H9 (cell line): ENCODE measurements at regions not wholly inside any gene's neighbourhood (a gene's known extent, or its start where the extent isn't known, plus 50 kb on each side); places are given as distances from the start of the nearest gene placed in this dataset.

Source experiments
- DNase-seq: peaks from one replicate; pipeline ENCODE4 v3.0.0-alpha.2; 2017
- H2AFZ ChIP-seq: one replicate; pipeline ENCODE4 v1.6.1; 2013; ENCODE audit warnings: mild to moderate bottlenecking, low read length, control low read depth, moderate library complexity
- H2AK5ac ChIP-seq: 2 replicates; pipeline ENCODE4 v1.6.1; 2013; ENCODE audit warnings: low read length, control low read depth, mixed read lengths; ENCODE audit not compliant: insufficient read length
- H2BK120ac ChIP-seq: one replicate; pipeline ENCODE4 v1.6.1; 2013; ENCODE audit warnings: low read depth, mild to moderate bottlenecking, low read length, control low read depth, inconsistent platforms; ENCODE audit not compliant: poor library complexity, severe bottlenecking
- H2BK12ac ChIP-seq: 2 replicates; pipeline ENCODE4 v1.6.1; 2013; ENCODE audit warnings: low read length, control low read depth, mixed read lengths, low read depth; ENCODE audit not compliant: insufficient read length
- H2BK15ac ChIP-seq: 2 replicates; pipeline ENCODE4 v1.6.1; 2013; ENCODE audit warnings: low read depth, low read length, control low read depth
- H2BK20ac ChIP-seq: one replicate; pipeline ENCODE4 v1.6.1; 2013; ENCODE audit warnings: low read depth, mild to moderate bottlenecking, low read length, control low read depth, inconsistent platforms; ENCODE audit not compliant: poor library complexity, severe bottlenecking
- H2BK5ac ChIP-seq: 2 replicates; pipeline ENCODE4 v1.6.1; 2013; ENCODE audit warnings: low read length, control low read depth, mixed read lengths; ENCODE audit not compliant: insufficient read length
- H3K14ac ChIP-seq: 2 replicates; pipeline ENCODE4 v1.6.1; 2013; ENCODE audit warnings: low read length, control low read depth; ENCODE audit not compliant: insufficient read depth
- H3K18ac ChIP-seq: 2 replicates; pipeline ENCODE4 v1.6.1; 2013; ENCODE audit warnings: low read depth, mild to moderate bottlenecking, mixed read lengths, low read length, control low read depth; ENCODE audit not compliant: insufficient read length
- H3K23ac ChIP-seq: 2 replicates; pipeline ENCODE4 v1.6.1; 2013; ENCODE audit warnings: low read length, control low read depth, mixed read lengths, low read depth; ENCODE audit not compliant: insufficient read length
- H3K23me2 ChIP-seq: 2 replicates; pipeline ENCODE4 v1.6.1; 2013; ENCODE audit warnings: low read depth, mild to moderate bottlenecking, mixed read lengths, low read length, control low read depth; ENCODE audit not compliant: insufficient read length, poor library complexity, severe bottlenecking
- H3K27ac ChIP-seq: 2 replicates; pipeline ENCODE4 v1.5.1; 2013; ENCODE audit warnings: low read length, control low read depth, mixed read lengths, low read depth; ENCODE audit not compliant: insufficient read length
- H3K27me3 ChIP-seq: 2 replicates; pipeline ENCODE4 v1.6.1; 2013; ENCODE audit warnings: low read length, control low read depth, inconsistent platforms; ENCODE audit not compliant: insufficient read depth
- H3K4ac ChIP-seq: 2 replicates; pipeline ENCODE4 v1.6.1; 2013; ENCODE audit warnings: low read depth, mild to moderate bottlenecking, control low read depth, inconsistent platforms, low read length, moderate library complexity
- H3K4me1 ChIP-seq: 2 replicates; pipeline ENCODE4 v1.6.1; 2013; ENCODE audit warnings: low read length, control low read depth, inconsistent platforms; ENCODE audit not compliant: insufficient read depth
- H3K4me2 ChIP-seq: 2 replicates; pipeline ENCODE4 v1.6.1; 2013; ENCODE audit warnings: low read length, control low read depth, mixed read lengths; ENCODE audit not compliant: insufficient read length, insufficient read depth
- H3K56ac ChIP-seq: 2 replicates; pipeline ENCODE4 v1.6.1; 2013; ENCODE audit warnings: low read depth, mild to moderate bottlenecking, mixed read lengths, low read length, control low read depth; ENCODE audit not compliant: insufficient read length
- H3K79me1 ChIP-seq: 2 replicates; pipeline ENCODE4 v1.6.1; 2013; ENCODE audit warnings: low read depth, mild to moderate bottlenecking, moderate library complexity, low read length, control low read depth, inconsistent platforms; ENCODE audit not compliant: insufficient read depth, poor library complexity, severe bottlenecking
- H3K79me2 ChIP-seq: 2 replicates; pipeline ENCODE4 v1.6.1; 2013; ENCODE audit warnings: low read length, control low read depth, inconsistent platforms; ENCODE audit not compliant: insufficient read depth
- H3K9ac ChIP-seq: 2 replicates; pipeline ENCODE4 v1.6.1; 2013; ENCODE audit warnings: low read length, control low read depth, mixed read lengths; ENCODE audit not compliant: insufficient read length; ENCODE audit errors: extremely low read depth
- H3K9me3 ChIP-seq: one replicate; pipeline ENCODE4 v1.6.1; 2013; ENCODE audit warnings: low read depth, low read length, inconsistent platforms; ENCODE audit not compliant: control insufficient read depth
- H3T11ph ChIP-seq: one replicate; pipeline ENCODE4 v1.6.1; 2013; ENCODE audit warnings: mild to moderate bottlenecking, low read length, control low read depth, inconsistent platforms
- H4K20me1 ChIP-seq: one replicate; pipeline ENCODE4 v1.6.1; 2013; ENCODE audit not compliant: control insufficient read depth, insufficient read length, insufficient read depth
- H4K5ac ChIP-seq: 2 replicates; pipeline ENCODE4 v1.6.1; 2013; ENCODE audit warnings: low read depth, mild to moderate bottlenecking, mixed read lengths, low read length, control low read depth; ENCODE audit not compliant: insufficient read length
- H4K8ac ChIP-seq: replicated peaks from 2 replicates; pipeline ENCODE4 v1.6.1; 2013; ENCODE audit warnings: low read length, control low read depth, mixed read lengths, low read depth; ENCODE audit not compliant: insufficient read length
- H4K91ac ChIP-seq: 2 replicates; pipeline ENCODE4 v1.6.1; 2013; ENCODE audit warnings: low read depth, mild to moderate bottlenecking, moderate library complexity, mixed read lengths, low read length, control low read depth; ENCODE audit not compliant: insufficient read length
- H3K27ac Mint-ChIP-seq, 3 experiments: 2 replicates in 2 of 3; 3 replicates in 1 of 3; pipeline ENCODE4 v1.8.0; 2020 to 2021; ENCODE audit warnings: mixed read lengths in 3 of 3, mild to moderate bottlenecking in 1 of 3, moderate library complexity in 1 of 3
- H3K27me3 Mint-ChIP-seq: 2 replicates; pipeline ENCODE4 v1.8.0; 2021; ENCODE audit warnings: low read depth, mild to moderate bottlenecking, moderate library complexity, mixed read lengths
- H3K36me3 Mint-ChIP-seq, 3 experiments: 2 replicates in 2 of 3; 3 replicates in 1 of 3; pipeline ENCODE4 v1.8.0; 2020 to 2021; ENCODE audit warnings: low read depth in 3 of 3, mixed read lengths in 3 of 3; ENCODE audit not compliant: insufficient read depth in 1 of 3
- H3K4me1 Mint-ChIP-seq, 2 experiments: 2 replicates each; pipeline ENCODE4 v1.8.0; 2020; ENCODE audit warnings: mixed read lengths in 2 of 2
- H3K4me3 Mint-ChIP-seq, 2 experiments: 2 replicates in 1 of 2; 3 replicates in 1 of 2; pipeline ENCODE4 v1.8.0; 2020 to 2021; ENCODE audit warnings: mild to moderate bottlenecking in 2 of 2, mixed read lengths in 2 of 2, moderate library complexity in 1 of 2
- H3K9me3 Mint-ChIP-seq, 2 experiments: 2 replicates in 1 of 2; 3 replicates in 1 of 2; pipeline ENCODE4 v1.8.0; 2020; ENCODE audit warnings: mild to moderate bottlenecking in 2 of 2, mixed read lengths in 2 of 2, moderate library complexity in 1 of 2
- WGBS: extraction: QIAGEN DNeasy Blood & Tissue Kit; methylation state at CpG from one replicate; pipeline ENCODE4 v1.1.7; 2013; ENCODE audit warnings: missing lambda C conversion rate, low lambda C conversion rate, mixed read lengths; ENCODE audit not compliant: insufficient read length; ENCODE audit errors: extremely low coverage; 5-methylcytosine and 5-hydroxymethylcytosine counted together
- TF ChIP-seq, protein P1 (sequence below): fragments of 200-600 bp; sonication (generic); conservative IDR thresholded peaks from 3 replicates; pipeline ENCODE4 v1.8.0; 2021; ENCODE audit warnings: antibody characterized with exemption, mild to moderate bottlenecking

DNA sequence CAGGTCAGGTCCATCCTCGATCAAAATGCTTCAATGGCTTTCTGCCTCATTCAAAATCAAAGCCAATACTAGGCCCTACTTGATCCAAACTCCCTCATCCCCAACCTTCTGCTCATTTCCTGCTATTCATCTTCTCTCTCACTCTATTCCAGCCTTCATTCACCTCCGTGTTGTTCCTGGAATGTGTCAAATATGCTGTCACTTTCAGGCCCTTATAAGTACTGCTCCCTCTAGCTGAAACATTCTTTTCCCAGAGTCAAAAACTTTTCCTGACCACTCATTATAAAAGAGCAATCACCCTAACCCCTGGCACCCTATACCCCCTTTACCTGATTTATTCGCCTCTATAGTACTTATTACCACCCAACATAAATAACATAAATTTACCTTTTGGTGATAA lies 303.7 kb upstream of the PMFBP1 start:
- DNase-seq: no peak
- H2BK15ac ChIP-seq: no peak overlapping the region
- H2BK20ac ChIP-seq: no peak overlapping the region
- WGBS: no CpG with 5 or more reads among the region's 3 CpGs
- no peak overlapping the region for H2AK5ac ChIP-seq
- no peak overlapping the region for H4K5ac ChIP-seq
- H3K23ac ChIP-seq: no peak overlapping the region
- H3K56ac ChIP-seq: no peak overlapping the region
- no peaks in the 10 kb centered on the region for H3K27me3 ChIP-seq
- no peaks in the 10 kb centered on the region for H3K4me1 ChIP-seq
- no peak overlapping the region for H2AFZ ChIP-seq
- Mint-ChIP-seq H3K27ac (no peak overlapping the region), H3K4me1 (peaks cover 0 to 4% of the 10 kb centered on the region in 2 experiments; a peak in 2 of 4 replicates), H3K36me3 (no peaks in the 10 kb centered on the region), H3K27me3 (no peaks in the 10 kb centered on the region), H3K4me3 (no peak overlapping the region), H3K9me3 (no peaks in the 10 kb centered on the region)
- no peaks in the 10 kb centered on the region for H3K79me1 ChIP-seq
- H3K4ac ChIP-seq: no peak overlapping the region
- H3K27ac ChIP-seq: no peak overlapping the region
- H4K8ac ChIP-seq: no peak overlapping the region
- H2BK120ac ChIP-seq: no peak overlapping the region
- no peak overlapping the region for H4K91ac ChIP-seq
- TF ChIP-seq, protein P1, sequence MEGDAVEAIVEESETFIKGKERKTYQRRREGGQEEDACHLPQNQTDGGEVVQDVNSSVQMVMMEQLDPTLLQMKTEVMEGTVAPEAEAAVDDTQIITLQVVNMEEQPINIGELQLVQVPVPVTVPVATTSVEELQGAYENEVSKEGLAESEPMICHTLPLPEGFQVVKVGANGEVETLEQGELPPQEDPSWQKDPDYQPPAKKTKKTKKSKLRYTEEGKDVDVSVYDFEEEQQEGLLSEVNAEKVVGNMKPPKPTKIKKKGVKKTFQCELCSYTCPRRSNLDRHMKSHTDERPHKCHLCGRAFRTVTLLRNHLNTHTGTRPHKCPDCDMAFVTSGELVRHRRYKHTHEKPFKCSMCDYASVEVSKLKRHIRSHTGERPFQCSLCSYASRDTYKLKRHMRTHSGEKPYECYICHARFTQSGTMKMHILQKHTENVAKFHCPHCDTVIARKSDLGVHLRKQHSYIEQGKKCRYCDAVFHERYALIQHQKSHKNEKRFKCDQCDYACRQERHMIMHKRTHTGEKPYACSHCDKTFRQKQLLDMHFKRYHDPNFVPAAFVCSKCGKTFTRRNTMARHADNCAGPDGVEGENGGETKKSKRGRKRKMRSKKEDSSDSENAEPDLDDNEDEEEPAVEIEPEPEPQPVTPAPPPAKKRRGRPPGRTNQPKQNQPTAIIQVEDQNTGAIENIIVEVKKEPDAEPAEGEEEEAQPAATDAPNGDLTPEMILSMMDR: no peak
- no peak overlapping the region for H3K18ac ChIP-seq
- no peak overlapping the region for H2BK12ac ChIP-seq
- H3K4me2 ChIP-seq: no peak overlapping the region
- H3K9me3 ChIP-seq: no peaks in the 10 kb centered on the region
- no peak overlapping the region for H3K14ac ChIP-seq
- no peaks in the 10 kb centered on the region for H3K23me2 ChIP-seq
- no peak overlapping the region for H3T11ph ChIP-seq
- no peak overlapping the region for H2BK5ac ChIP-seq
- H4K20me1 ChIP-seq: no peaks in the 10 kb centered on the region
- no peaks in the 10 kb centered on the region for H3K79me2 ChIP-seq
- no peak overlapping the region for H3K9ac ChIP-seq
